Gastrocnemius medialis (tissue), 4 donors: ENCODE measurements at regions not wholly inside any gene's neighbourhood (a gene's known extent, or its start where the extent isn't known, plus 50 kb on each side); places are given as distances from the start of the nearest gene placed in this dataset.
"Not testable (repeated sequence)": the region's sequence is repeated elsewhere in the genome, so short reads cannot be mapped to it uniquely, and the experiment has no call there.

ENCODE experiments used
- ATAC-seq, 2 donors: fragments of 150-250 bp; one replicate each; pipeline ENCODE4 v1.9.1; 2016
- DNase-seq, 2 donors: peaks; one replicate each; pipeline ENCODE4 v3.0.0-alpha.2; 2019
- H3K27ac ChIP-seq, 4 donors: fragments of 200-600 bp; sonication (generic); 1 replicate in 1 of 4; 2 replicates in 3 of 4; pipeline ENCODE4 v1.5.1; 2016 to 2018; ENCODE audit warnings: mild to moderate bottlenecking in 2 of 4, moderate library complexity in 1 of 4
- H3K27me3 ChIP-seq, 3 donors: fragments of 200-600 bp; sonication (generic) in 2 of 3; 1 replicate in 1 of 3; 2 replicates in 2 of 3; pipeline versions ENCODE4 v1.5.1 to v1.6.0; 2016 to 2019; ENCODE audit warnings: mild to moderate bottlenecking in 1 of 3, moderate library complexity in 1 of 3
- H3K36me3 ChIP-seq, 2 donors: fragments of 200-600 bp; sonication (generic) in 1 of 2; one replicate each; pipeline ENCODE4 v1.5.1; 2017 to 2018
- H3K4me1 ChIP-seq, 2 donors: fragments of 200-600 bp; sonication (generic) in 1 of 2; one replicate each; pipeline ENCODE4 v1.5.1; 2016 to 2017; ENCODE audit warnings: mild to moderate bottlenecking in 2 of 2
- H3K4me3 ChIP-seq, 4 donors: fragments of 200-600 bp; sonication (generic) in 3 of 4; 1 replicate in 1 of 4; 2 replicates in 3 of 4; pipeline ENCODE4 v1.5.1; 2016 to 2019; ENCODE audit warnings: mild to moderate bottlenecking in 2 of 4
- H3K9me3 ChIP-seq, 3 donors: fragments of 200-600 bp; sonication (generic) in 2 of 3; 1 replicate in 1 of 3; 2 replicates in 2 of 3; pipeline ENCODE4 v1.5.1; 2016 to 2019
- CTCF ChIP-seq, 5 experiments: fragments of 450-650 bp in 3 of 5; fragments of 200-600 bp in 2 of 5; sonication (generic) in 2 of 5; IDR thresholded peaks in 4 of 5; conservative IDR thresholded peaks in 1 of 5; 1 replicate in 4 of 5; 2 replicates in 1 of 5; pipeline ENCODE4 v1.5.1; 2016 to 2019; ENCODE audit warnings: antibody characterized with exemption in 5 of 5, mild to moderate bottlenecking in 3 of 5, moderate library complexity in 3 of 5
- POLR2A ChIP-seq, 2 donors: fragments of 450-650 bp; IDR thresholded peaks; one replicate each; pipeline ENCODE4 v1.6.1; 2017; ENCODE audit warnings: antibody characterized with exemption in 2 of 2, mild to moderate bottlenecking in 2 of 2, moderate library complexity in 2 of 2
- in situ Hi-C, 4 donors: fragments of 200-750 bp; cut with MboI; loops; one replicate each; pipeline versions ENCODE4 v1.15.0 to v1.8.0; 2017; ENCODE audit warnings: low sequenced_read_pairs in 4 of 4
- intact Hi-C: fragments of 100-400 bp; cut with DNase I; formaldehyde crosslinking; loops from one replicate; pipeline ENCODE4 v1.15.1; 2023; ENCODE audit warnings: low total_unique reads

- Histone ChIP-seq H3K27me3 (no peaks in the 10 kb centered on the region), H3K27ac (no peak overlapping the region), H3K4me3 (no peak overlapping the region), H3K9me3 (no peaks in the 10 kb centered on the region), H3K4me1 (no peaks in the 10 kb centered on the region), H3K36me3 (no peaks in the 10 kb centered on the region)
- in situ Hi-C loops = no loop called here
- ATAC-seq (no peak), DNase-seq (no peak)
- no peak for TF ChIP-seq CTCF (IDR thresholded peaks at IDR 0.05 in 4 of 5, conservative IDR thresholded peaks at IDR 0.05 in 1 of 5)
- TF ChIP-seq POLR2A (IDR thresholded peaks at IDR 0.05) = no peak
- intact Hi-C loops = no loop called here
Measured at GRCh38 chr21:27525780-27526179, 558.9 kb upstream of the ADAMTS5 start.

GRCh38 chr21:27519361-27519760 is 552.5 kb upstream of the ADAMTS5 start:
- Histone ChIP-seq H3K27ac (no peak overlapping the region), H3K9me3 (no peaks in the 10 kb centered on the region), H3K36me3 (no peaks in the 10 kb centered on the region), H3K27me3 (no peaks in the 10 kb centered on the region), H3K4me1 (no peaks in the 10 kb centered on the region), H3K4me3 (no peak overlapping the region)
- DNase-seq = no peak
- TF ChIP-seq CTCF (IDR thresholded peaks at IDR 0.05 in 4 of 5, conservative IDR thresholded peaks at IDR 0.05 in 1 of 5) (no peak), POLR2A (IDR thresholded peaks at IDR 0.05) (no peak)
- in situ Hi-C loops = no loop called here
- intact Hi-C loops = no loop called here
- no peak for ATAC-seq

DNA sequence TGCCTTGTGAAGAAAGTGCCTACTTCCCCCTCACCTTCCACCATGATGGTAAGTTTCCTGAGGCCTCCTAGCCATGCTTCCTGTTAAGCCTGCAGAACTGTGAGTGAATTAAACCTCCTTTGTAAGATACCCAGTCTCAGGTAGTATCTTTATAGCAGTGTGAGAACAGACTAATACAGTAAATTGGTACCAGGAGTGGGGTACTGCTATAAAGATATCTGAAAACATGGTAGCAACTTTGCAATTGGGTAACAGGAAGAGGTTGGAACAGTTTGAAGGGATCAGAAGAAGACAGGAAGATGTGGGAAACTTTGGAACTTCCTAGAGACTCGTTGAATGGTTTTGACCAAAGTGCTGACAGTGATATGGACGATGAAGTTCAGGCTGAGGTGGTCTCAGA is 550.3 kb upstream of the ADAMTS5 start:
- DNase-seq, H3K4me1 ChIP-seq, H3K4me3 ChIP-seq, H3K36me3 ChIP-seq, ATAC-seq, intact Hi-C loops, H3K9me3 ChIP-seq, in situ Hi-C loops, H3K27ac ChIP-seq, H3K27me3 ChIP-seq: not testable (repeated sequence)

GRCh38 chr21:27515676-27516075 is 548.8 kb upstream of the ADAMTS5 start:
- no peaks in the 10 kb centered on the region for H3K4me1 ChIP-seq
- no peak for TF ChIP-seq POLR2A (IDR thresholded peaks at IDR 0.05)
- no peak for TF ChIP-seq CTCF (IDR thresholded peaks at IDR 0.05 in 4 of 5, conservative IDR thresholded peaks at IDR 0.05 in 1 of 5)
- no peak overlapping the region for H3K27ac ChIP-seq
- no peak for ATAC-seq
- H3K36me3 ChIP-seq = no peaks in the 10 kb centered on the region
- H3K9me3 ChIP-seq = no peaks in the 10 kb centered on the region
- in situ Hi-C loops = no loop called here
- intact Hi-C loops = no loop called here
- no peak overlapping the region for H3K4me3 ChIP-seq
- DNase-seq = no peak
- H3K27me3 ChIP-seq = no peaks in the 10 kb centered on the region

GRCh38 chr21:27513825-27514224 is 546.9 kb upstream of the ADAMTS5 start:
- Histone ChIP-seq H3K27me3 (no peaks in the 10 kb centered on the region), H3K4me3 (no peak overlapping the region), H3K4me1 (no peaks in the 10 kb centered on the region), H3K36me3 (no peaks in the 10 kb centered on the region), H3K27ac (no peak overlapping the region), H3K9me3 (no peaks in the 10 kb centered on the region)
- TF ChIP-seq POLR2A (IDR thresholded peaks at IDR 0.05) = no peak
- TF ChIP-seq CTCF (IDR thresholded peaks at IDR 0.05 in 4 of 5, conservative IDR thresholded peaks at IDR 0.05 in 1 of 5) = no peak
- in situ Hi-C loops (no loop called here), intact Hi-C loops (no loop called here)
- DNase-seq (no peak), ATAC-seq (no peak)
